IPS-18a (cell line): ENCODE measurements at regions not wholly inside any gene's neighbourhood (a gene's known extent, or its start where the extent isn't known, plus 50 kb on each side); places are given as distances from the start of the nearest gene placed in this dataset.

Experiments
- H3K27ac ChIP-seq: one replicate; pipeline ENCODE4 v1.5.1; 2013; ENCODE audit warnings: low read length
- H3K27me3 ChIP-seq: one replicate; pipeline ENCODE4 v1.6.1; 2013; ENCODE audit warnings: mild to moderate bottlenecking, low read length; ENCODE audit not compliant: control insufficient read depth, insufficient read depth
- H3K36me3 ChIP-seq: one replicate; pipeline ENCODE4 v1.6.1; 2013; ENCODE audit warnings: low read depth, low read length; ENCODE audit not compliant: control insufficient read depth
- H3K4me1 ChIP-seq: one replicate; pipeline ENCODE4 v1.6.1; 2013; ENCODE audit warnings: low read depth, low read length; ENCODE audit not compliant: control insufficient read depth
- H3K4me3 ChIP-seq: one replicate; pipeline ENCODE4 v1.5.1; 2013; ENCODE audit warnings: low read length
- H3K9ac ChIP-seq: one replicate; pipeline ENCODE4 v1.6.1; 2013; ENCODE audit warnings: mild to moderate bottlenecking, low read length, moderate library complexity
- H3K9me3 ChIP-seq: one replicate; pipeline ENCODE4 v1.6.1; 2013; ENCODE audit warnings: low read depth, low read length; ENCODE audit not compliant: control insufficient read depth

DNA sequence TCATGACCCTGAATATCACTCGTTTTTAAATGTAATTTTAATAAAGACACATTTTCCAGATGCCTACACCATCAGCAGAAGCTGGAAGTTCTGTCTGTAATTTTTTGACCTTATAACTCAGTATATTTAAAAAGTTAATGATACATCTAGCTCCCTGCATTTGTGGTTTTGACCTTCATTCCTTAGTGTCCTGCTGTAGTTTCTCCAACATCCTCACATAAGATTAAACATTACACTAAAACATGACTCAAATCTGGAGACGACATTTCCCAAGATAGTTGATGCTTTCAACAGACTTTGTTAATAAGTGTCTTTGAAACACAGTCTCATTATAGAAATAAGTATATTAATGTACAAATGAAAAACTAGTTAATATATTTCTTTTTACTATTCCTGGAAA is 363.1 kb downstream of the POM121L12 start:
- no peaks in the 10 kb centered on the region for H3K27me3 ChIP-seq
- no peak overlapping the region for H3K4me3 ChIP-seq
- no peak overlapping the region for H3K9ac ChIP-seq
- no peaks in the 10 kb centered on the region for H3K4me1 ChIP-seq
- no peaks in the 10 kb centered on the region for H3K9me3 ChIP-seq
- H3K27ac ChIP-seq: no peak overlapping the region
- H3K36me3 ChIP-seq: no peaks in the 10 kb centered on the region

DNA sequence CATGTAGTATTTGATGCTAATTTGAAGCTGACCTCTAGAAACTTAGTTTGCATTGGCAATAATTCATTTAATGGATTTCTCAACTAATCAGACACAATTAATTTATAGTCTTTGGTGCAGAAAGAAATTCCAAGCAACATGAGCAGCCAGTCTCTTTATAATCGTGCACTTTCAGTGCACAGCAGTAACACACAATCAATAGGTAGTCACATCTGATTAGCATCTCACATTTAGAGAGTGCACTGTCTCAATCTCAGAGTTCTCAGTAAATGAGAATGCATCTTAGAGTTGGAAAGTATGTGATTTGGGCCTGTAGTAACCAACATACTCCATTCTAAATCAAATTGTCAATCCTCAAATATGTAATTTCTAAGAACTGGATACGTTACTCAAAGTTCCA is 377.6 kb downstream of the POM121L12 start:
- no peak overlapping the region for H3K27ac ChIP-seq
- H3K9ac ChIP-seq: no peak overlapping the region
- H3K27me3 ChIP-seq: no peaks in the 10 kb centered on the region
- H3K9me3 ChIP-seq: no peaks in the 10 kb centered on the region
- H3K4me1 ChIP-seq: no peaks in the 10 kb centered on the region
- H3K36me3 ChIP-seq: no peaks in the 10 kb centered on the region
- no peak overlapping the region for H3K4me3 ChIP-seq

DNA sequence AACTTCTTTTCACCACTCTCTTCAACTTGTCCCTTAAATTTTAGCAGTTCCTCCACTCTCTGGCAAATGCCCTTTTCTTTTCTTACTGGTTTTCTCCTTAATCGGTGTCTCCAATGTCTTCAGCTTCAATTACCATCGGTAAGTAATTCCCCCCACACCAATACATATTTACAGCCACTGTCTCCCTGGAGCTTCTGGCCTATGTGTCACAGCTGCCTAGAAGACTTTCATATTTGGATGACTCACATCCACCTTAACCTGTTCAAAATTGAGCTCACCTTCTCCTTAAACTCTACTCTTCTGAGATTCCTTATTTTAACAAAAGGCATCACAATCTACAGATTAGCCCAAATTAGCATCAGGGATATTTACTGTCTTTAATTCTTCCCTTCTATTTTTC is 380.4 kb downstream of the POM121L12 start:
- Histone ChIP-seq H3K9ac (no peak overlapping the region), H3K36me3 (no peaks in the 10 kb centered on the region), H3K27me3 (no peaks in the 10 kb centered on the region), H3K27ac (no peak overlapping the region), H3K4me3 (no peak overlapping the region), H3K9me3 (no peaks in the 10 kb centered on the region), H3K4me1 (no peaks in the 10 kb centered on the region)

DNA sequence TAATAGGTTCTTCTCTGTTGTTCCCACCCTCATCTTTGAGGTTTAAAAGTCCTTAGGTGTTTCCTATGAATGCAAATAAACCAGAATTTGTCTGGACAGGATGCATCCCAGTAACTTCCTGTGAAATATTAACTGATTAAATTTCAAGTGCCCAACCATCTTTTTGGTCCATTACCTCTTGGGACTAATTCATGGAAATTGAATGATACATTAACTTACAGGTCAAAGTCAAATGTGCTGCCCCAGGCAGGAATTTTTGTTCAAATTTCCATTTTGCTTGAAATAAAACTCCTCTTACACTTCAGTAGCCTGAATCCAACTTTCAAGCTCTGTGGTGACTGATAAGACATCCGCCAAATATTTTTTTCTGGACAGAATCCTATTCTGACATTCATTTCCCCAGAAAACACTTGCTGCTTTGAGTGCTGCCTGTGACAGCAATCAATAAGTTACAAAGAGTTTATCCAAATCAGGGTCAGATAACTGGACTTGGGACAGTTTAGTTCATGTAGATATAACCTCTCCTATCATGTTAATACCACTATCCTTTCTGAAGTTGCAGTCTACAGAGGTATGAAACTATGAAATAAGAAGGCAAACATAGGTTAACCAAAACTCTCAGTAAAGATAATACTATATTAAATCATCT is 383.5 kb downstream of the POM121L12 start:
- H3K4me3 ChIP-seq: no peak overlapping the region
- no peaks in the 10 kb centered on the region for H3K9me3 ChIP-seq
- H3K36me3 ChIP-seq: no peaks in the 10 kb centered on the region
- H3K4me1 ChIP-seq: no peaks in the 10 kb centered on the region
- no peak overlapping the region for H3K27ac ChIP-seq
- no peak overlapping the region for H3K9ac ChIP-seq
- H3K27me3 ChIP-seq: no peaks in the 10 kb centered on the region

DNA sequence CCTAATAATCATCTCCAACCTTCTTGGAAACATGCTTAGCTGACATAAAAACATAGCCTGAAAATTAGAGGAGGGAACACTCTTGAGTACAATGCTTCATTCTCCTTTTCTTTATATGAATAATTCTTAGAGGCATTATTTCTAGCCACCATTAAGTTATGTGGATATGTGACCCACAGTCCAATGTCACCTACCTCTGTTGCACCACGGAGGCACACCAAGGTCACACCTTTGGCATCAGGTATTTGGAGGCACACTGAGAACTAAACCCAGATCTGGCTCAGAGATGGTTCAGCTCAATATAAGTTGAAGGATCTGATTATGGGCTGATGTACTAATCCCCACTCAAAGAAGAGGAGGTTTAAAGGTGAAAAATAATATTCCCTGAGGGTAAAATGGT is 385.1 kb downstream of the POM121L12 start:
- no peaks in the 10 kb centered on the region for H3K36me3 ChIP-seq
- no peaks in the 10 kb centered on the region for H3K27me3 ChIP-seq
- H3K27ac ChIP-seq: no peak overlapping the region
- no peaks in the 10 kb centered on the region for H3K4me1 ChIP-seq
- no peak overlapping the region for H3K4me3 ChIP-seq
- H3K9ac ChIP-seq: no peak overlapping the region
- no peaks in the 10 kb centered on the region for H3K9me3 ChIP-seq

DNA sequence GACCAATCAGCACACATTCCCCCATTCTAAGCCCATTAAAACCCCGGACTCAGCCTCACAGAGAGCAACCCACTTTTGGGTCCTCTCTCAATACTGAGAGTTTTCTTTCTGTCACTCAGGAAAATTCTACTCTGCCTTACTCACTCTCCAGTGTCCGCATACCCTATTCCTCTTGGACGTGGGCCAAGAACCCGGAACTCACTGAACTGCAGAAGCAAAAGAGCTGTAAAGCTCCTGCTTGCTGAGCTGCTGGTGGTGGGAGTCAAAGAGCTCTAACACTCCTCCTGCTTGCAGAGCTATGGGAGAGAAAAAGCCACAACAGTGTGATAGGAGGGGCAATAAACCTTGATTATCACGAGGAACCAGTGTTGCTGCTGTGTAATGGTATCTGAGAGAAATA is 386.9 kb downstream of the POM121L12 start:
- Histone ChIP-seq H3K4me1 (no peaks in the 10 kb centered on the region), H3K9ac (no peak overlapping the region), H3K27ac (no peak overlapping the region), H3K4me3 (no peak overlapping the region), H3K9me3 (no peaks in the 10 kb centered on the region), H3K36me3 (no peaks in the 10 kb centered on the region), H3K27me3 (no peaks in the 10 kb centered on the region)

DNA sequence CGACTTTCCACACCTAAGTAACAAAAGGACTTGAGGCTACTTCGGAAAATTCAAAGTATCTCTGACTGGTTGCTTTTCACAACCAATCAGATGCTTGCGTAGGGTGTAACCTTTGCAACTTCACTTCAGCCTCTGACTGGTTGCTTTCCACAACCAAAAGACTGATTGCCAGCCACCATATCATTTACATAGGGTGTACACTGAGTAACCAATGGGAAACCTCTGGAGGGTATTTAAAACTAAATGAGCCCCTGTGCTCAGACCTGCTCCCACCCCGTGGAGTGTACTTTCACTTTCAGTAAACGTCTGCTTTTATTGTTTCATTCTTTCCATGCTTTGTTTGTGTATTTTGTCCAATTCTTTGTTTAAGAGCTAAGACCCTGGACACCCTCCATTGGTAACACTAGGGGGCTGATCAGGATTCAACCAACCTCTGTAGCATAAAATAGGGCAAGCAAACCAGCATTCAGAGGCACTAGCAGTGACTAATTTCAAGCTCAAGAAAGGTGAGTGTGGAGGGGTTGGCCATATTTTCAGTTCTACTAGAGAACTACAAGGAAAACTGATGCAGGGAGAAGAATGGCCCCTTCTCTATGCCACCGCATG is 390.8 kb downstream of the POM121L12 start:
- no peaks in the 10 kb centered on the region for H3K9me3 ChIP-seq
- H3K9ac ChIP-seq: no peak overlapping the region
- no peak overlapping the region for H3K4me3 ChIP-seq
- H3K36me3 ChIP-seq: no peaks in the 10 kb centered on the region
- no peak overlapping the region for H3K27ac ChIP-seq
- no peaks in the 10 kb centered on the region for H3K27me3 ChIP-seq
- no peaks in the 10 kb centered on the region for H3K4me1 ChIP-seq

DNA sequence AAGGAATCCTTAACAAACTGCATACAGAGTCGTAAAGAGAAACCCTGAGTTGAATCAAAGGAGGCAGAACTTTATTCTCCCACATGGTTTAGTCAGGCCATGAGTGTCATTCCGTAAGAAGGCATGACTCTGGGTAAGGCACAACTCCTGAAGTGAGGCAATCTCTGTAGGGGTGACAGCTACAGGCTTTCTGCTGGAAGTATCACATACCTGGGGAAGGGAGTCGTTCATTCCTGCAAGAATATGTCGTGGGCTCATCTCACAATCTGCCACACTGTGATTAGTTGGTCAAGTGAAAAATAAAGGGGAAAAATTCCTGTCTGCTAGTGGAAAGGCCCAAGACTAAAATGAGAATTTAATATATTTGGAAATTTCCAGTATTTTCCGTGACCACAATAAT is 392.6 kb downstream of the POM121L12 start:
- no peak overlapping the region for H3K4me3 ChIP-seq
- no peaks in the 10 kb centered on the region for H3K27me3 ChIP-seq
- no peaks in the 10 kb centered on the region for H3K9me3 ChIP-seq
- no peak overlapping the region for H3K9ac ChIP-seq
- no peak overlapping the region for H3K27ac ChIP-seq
- no peaks in the 10 kb centered on the region for H3K4me1 ChIP-seq
- no peaks in the 10 kb centered on the region for H3K36me3 ChIP-seq

DNA sequence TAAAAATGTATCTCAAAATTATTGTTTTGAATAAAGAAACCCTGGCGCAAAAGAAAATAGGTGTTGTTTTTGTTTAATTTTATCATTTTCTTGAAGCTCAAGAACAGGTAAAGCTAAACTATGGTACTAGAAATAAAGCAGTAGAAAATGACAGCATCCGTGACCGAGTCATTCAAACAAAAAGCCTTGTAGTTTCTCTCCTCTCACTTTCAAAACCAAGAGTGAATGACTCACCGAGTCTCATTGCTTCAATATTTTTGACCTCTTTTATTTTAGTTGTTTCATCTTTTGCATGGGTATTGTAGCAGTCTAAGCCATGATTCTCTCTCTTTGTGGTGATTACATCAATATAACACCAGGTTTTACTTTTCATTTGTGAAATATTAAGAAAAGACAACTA is 396.5 kb downstream of the POM121L12 start:
- no peaks in the 10 kb centered on the region for H3K27me3 ChIP-seq
- no peak overlapping the region for H3K27ac ChIP-seq
- no peaks in the 10 kb centered on the region for H3K9me3 ChIP-seq
- no peaks in the 10 kb centered on the region for H3K4me1 ChIP-seq
- no peak overlapping the region for H3K9ac ChIP-seq
- H3K4me3 ChIP-seq: no peak overlapping the region
- no peaks in the 10 kb centered on the region for H3K36me3 ChIP-seq

DNA sequence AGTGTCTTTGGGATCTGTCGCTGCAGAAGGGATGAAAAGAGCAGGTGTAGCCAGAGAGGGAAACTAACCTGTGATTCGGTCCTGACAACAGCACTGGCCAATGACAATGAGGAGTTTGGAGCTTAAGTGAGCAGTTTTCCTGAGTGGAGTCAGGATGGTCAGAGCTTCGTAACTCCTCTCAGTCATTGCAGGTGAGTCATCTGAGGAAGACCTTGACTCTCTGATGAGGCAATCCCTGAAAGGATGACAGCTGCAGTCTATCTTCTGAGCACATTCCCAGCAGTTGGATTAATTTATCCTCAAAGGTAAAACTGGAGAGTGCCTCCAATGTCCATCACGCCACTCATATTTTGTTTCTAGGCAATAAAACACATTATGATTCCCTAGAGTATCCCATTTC is 401.9 kb downstream of the POM121L12 start:
- Histone ChIP-seq H3K27me3 (no peaks in the 10 kb centered on the region), H3K27ac (no peak overlapping the region), H3K4me3 (no peak overlapping the region), H3K4me1 (no peaks in the 10 kb centered on the region), H3K9ac (no peak overlapping the region), H3K36me3 (no peaks in the 10 kb centered on the region), H3K9me3 (no peaks in the 10 kb centered on the region)

DNA sequence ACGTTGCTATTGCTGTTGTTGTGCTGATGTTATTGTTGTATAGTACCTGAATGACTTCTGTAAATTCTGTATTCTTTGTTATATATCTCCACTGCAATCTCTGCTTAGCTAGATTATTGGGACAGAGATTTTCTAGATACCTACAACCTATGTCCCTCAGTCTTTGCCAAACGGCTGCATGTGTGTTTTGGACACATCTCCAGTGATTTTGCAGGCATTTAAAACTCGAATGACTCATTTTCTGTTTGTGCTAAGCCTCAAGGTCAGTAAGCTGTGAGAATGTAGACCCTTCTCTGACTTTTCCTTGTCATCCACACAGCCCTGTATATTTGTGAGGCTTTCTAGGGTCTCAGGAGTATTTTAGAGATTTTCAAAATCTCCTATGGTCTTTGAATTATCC is 410.7 kb downstream of the POM121L12 start:
- Histone ChIP-seq H3K27ac (no peak overlapping the region), H3K4me1 (no peaks in the 10 kb centered on the region), H3K4me3 (no peak overlapping the region)

DNA sequence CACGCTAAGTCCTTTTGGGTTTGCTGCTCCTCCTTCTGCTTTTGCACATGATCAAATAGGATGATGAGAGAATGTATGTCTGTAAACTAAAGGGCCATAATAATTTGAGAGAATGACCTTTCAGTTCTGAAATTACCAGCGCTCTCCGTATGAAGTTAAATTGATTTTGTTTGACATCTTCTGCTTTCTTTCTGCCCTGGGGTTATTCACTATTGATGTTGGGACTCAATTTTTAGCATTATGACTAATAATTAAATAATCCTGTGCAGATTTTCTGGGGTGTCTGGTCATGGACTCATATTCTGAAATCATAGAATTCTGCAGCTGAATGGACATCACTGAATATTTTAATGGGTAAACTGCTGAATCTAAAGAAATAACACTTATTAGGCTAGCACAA is 423.2 kb downstream of the POM121L12 start:
- Histone ChIP-seq H3K4me3 (no peak overlapping the region), H3K27ac (no peak overlapping the region), H3K9me3 (no peaks in the 10 kb centered on the region), H3K36me3 (no peaks in the 10 kb centered on the region), H3K9ac (no peak overlapping the region), H3K27me3 (no peaks in the 10 kb centered on the region), H3K4me1 (no peaks in the 10 kb centered on the region)

More for the DNA sequence above, 410.7 kb downstream of the POM121L12 start:
- no peaks in the 10 kb centered on the region for H3K36me3 ChIP-seq
- H3K27me3 ChIP-seq: no peaks in the 10 kb centered on the region
- no peaks in the 10 kb centered on the region for H3K9me3 ChIP-seq
- H3K9ac ChIP-seq: no peak overlapping the region
